ENCODE measurements at regions not wholly inside any gene's neighbourhood (a gene's known extent, or its start where the extent isn't known, plus 50 kb on each side); places are given as distances from the start of the nearest gene placed in this dataset.

DNA sequence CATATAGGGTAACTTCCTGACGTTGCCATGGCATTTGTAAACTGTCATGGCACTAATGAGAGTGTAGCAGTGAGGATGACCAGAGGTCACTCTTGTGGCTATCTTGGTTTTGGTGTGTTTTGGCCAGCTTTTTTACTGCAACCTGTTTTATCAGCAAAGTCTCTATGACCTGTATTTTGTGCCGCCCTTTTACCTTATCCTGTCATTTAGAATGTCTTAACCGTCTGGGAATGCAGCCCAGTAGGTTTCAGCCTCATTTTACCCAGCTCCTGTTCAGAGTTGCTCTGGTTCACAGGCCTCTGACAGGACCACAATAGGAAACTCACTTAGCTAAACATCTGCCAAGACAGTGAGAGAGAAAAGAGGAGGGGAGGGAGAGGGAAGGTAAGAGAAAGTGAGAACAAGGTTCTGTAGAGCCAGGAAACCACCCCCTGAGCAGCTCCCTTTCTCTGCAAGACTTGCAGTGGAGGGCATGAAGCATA lies 64.8 kb upstream of the PLEKHG3 start:
- DNase-seq = no peak

DNA sequence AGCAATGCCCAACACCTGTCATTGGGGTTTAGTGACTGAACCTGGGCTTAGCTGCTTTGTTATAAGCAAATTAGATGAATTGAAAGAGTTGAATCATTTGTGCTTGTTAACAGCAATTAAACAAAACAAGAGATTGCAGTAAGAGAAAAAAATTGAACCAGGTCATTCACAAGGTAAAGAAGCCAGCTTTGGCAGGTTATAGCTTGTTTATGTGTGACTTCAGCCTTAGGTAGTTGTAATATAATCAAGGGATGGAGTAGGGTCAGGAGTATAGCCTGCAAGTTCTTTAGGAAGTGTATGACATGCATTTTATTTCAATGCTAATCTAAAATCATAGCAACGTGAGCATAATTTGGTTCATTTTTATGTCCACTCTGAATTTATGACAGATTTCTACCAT lies 63.4 kb upstream of the PLEKHG3 start:
- DNase-seq = no peak

DNA sequence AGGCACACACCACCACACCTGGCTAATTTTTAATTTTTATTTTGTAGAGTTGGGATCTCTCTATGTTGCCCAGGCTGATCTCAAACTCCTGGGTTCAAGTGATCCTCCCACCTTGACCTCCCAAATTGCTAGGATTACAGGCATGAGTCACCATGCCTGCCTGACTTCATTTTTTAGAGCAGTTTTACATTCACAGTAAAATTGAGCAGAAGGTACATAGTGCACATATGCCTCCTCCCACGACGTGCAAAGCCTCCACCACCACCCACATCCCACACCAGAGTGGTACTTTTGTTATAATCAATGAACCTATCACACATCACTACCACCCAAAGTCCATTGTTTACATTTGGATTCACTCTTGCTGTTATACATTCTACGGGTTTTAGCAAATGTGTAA lies 62.5 kb upstream of the PLEKHG3 start:
- DNase-seq = no peak

DNA sequence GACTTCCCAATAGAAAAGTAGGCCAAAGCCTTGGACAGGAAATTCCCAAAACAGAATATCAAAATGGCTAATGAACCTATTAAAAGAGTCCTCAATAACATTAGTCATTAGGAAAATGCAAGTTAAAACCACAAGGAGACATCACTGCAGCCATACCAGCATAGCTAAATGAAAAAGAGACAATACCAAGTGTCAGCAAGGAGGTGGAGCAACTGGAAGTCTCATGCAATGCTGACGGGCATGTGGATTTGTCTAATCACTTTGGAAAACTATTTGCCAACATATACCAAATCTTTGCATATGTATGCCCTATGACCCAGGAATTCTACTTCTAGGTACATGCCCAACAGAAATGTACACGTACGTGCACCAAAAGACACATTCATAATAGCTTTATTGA lies 60.5 kb upstream of the PLEKHG3 start:
- DNase-seq = no peak

DNA sequence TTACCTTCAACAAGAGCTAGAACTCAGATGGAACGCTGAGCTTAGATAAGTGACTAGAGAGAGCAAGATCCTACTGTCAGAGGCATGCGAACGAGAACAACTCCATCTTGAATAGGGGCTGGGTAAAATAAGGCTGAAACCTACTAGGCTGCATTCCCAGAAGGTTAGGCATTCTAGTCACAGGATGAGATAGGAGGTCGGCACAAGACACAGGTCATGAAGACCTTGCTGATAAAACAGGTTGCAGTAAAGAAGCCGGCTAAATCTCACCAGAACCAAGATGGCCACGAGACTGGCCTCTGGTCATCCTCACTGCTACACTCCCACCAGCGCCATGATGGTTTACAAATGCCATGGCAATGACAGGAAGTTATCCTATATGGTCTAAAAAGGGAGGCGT lies 59.6 kb upstream of the PLEKHG3 start:
- no peak for DNase-seq

DNA sequence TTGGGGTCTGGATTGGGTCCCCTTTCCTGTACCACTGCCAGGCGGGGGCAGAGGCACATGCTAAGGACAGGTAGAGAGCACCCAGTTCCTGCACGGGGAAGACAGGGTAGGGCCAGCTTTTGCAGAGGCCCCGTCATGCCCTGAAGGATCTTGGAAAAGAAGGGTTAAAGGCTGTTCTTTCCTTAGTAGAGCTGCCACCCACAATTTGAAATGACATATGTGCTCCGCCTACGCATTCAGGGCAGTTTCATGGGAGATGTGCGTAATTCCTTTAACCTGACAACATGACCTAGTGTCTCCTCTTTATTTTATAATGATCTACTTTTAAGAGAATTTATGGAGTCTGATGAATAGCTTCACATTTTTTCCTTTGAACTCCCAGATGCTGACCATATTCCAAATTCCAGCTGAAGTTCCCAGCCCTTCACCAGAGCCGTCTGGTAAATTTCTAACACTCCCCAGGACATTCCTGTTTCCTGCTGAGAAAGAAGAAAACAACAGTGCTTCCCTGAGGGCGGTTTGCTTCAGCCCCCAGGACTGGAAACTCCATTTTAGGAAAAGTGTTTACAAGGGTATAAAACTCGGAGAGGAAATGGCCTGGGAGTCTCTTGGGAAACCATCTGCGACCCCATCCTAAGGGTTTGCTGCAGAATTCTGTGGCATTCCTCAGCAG lies 58.9 kb upstream of the PLEKHG3 start:
- peak; percentile 99 for DNase-seq

DNA sequence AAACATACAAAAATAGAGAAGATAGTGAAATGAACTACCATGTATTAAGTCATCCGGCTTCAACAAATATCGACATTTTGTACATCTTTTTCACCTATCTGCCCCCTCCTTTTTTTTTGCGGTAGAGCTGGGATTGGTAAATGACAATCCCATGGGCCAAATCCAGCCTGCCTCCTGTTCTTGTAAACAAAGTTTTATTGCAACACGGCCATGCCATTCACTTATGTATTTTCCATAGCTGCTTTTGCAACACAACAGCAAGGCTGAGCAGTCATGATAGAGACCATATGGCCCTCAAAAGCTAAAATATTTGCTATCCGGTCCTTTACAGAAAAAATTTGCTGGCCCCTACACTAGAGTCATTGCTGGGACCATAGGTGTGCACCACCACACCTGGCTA lies 58.1 kb upstream of the PLEKHG3 start:
- peak; percentile 62 for DNase-seq

DNA sequence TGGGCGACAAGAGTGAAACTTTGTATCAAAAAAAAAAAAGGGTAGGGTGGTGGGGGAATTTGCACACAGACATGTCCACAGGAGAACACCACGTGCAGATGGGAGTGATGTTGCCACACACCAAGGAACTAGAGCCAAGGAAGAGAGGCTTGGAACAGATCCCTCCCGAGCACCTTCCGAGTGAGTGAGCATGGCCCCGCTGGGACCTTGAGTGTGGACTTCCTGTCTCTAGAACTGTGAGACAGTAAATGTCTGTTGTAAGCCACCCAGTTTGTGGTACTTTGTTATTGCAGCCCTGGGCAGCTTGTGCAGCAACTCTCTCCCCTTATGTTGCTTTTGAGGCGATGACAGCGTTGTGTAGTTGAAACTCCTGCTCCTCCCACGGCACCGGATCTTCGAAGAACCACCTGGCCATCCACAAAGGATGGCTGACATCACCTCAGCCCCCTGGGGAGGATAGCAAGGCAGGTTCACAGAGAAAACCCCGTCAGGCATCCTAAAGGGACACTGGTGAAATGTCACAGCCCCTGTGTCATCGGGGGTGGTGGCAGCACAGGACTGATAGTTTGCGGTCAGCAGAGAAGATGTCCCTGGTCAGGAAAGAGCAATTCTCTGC lies 54.7 kb upstream of the PLEKHG3 start:
- DNase-seq = peak; percentile 79

DNA sequence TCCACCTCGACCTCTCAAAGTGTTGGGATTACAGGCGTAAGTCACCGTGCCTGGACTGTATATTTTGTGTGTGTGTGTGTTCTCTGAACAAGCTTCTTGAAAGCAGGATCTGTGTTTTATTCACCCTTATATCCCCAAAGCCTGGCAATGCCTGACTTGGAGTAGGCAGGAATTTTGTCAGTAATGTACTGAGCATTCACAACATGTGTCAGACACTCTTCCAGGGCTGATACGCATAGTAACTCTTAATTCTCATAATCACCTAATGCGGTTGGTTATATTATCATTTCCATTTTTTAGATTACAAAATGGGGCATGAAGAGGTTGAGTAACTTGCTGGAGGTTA lies 50.4 kb upstream of the PLEKHG3 start:
- no peak for DNase-seq

DNA sequence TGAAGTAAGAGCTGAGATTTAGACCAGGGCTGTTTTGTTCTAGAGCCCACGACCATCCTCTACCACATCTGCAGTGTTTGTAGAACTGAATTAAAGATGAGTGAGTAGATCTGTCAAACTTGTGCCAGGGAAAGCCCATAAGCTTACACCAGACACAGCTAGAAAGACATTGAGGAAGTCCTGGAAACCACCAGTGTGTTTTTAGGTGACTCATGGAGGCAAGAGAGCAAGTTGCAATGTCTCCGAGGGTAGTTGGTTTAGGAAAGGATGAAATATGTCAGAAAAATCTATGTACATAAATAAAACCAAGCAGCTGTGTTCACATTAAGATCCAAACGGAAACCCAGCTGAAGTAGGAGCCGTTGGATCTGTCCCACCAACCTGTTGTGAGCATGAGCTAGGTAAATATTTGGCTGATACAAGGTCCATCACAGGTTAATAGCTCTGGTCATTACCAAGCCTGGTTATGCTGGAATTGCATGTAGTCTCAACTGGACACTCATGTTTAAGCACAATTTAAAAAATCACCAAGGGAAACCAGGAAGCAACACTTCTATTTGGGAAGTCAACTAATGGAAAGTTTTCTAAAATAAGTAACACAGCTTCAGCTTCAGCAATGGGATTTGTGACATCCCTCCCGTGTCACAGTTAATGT lies 49.9 kb upstream of the PLEKHG3 start:
- DNase-seq = peak; percentile 91

Measured in fibroblast of skin of right biceps (primary cell).